ENCODE measurements at regions not wholly inside any gene's neighbourhood (a gene's known extent, or its start where the extent isn't known, plus 50 kb on each side); places are given as distances from the start of the nearest gene placed in this dataset.

DNA sequence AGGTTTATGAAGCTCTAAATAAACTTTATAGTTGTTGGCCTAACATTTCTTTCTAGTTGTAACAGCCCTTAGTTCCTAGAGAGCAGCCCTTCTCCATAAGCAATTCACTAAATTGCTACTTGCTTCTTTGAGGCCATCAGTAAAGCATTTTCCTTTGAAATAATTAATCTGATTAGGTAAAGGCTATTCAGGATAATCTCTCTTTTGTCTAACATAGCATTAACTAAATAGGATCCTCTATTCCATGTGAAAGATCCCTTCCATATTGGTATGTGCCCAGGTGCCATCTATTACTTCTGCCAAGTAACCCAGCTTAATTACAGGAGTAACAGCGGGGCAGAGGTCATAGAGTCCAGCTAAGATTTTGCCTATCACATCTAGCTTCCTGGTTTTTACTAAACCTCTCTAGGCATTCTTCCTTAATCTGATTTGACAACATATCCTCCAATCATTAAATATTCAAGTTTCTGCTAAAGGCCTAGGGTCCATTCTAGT, 1408.0 kb downstream of the PCDH18 start:
- no peak for DNase-seq (ENCODE audit: low read depth)

- DNase-seq (ENCODE audit: low read depth), result peak; percentile 22
Measured at GRCh38 chr4:136121426-136121825, 1410.9 kb downstream of the PCDH18 start.

DNA sequence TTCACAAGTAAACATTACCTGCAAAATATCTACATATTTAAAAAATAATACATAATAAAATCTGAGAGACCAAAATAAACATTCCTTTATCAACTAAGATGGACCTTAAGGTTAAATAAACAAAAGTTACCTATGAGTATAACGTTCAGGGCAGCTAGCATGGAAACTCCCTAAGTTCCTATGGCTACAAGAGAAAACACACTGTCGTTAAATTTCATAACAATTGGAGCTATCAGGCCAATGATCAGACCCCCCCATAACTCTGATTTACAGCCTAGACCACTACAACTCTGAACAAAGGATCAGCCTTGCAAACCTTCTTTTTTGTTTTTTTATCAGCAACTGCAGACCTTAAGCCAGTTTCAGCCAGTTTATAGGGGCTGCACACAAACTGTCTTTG, 1418.4 kb downstream of the PCDH18 start:
- DNase-seq (ENCODE audit: low read depth), result no peak

DNA sequence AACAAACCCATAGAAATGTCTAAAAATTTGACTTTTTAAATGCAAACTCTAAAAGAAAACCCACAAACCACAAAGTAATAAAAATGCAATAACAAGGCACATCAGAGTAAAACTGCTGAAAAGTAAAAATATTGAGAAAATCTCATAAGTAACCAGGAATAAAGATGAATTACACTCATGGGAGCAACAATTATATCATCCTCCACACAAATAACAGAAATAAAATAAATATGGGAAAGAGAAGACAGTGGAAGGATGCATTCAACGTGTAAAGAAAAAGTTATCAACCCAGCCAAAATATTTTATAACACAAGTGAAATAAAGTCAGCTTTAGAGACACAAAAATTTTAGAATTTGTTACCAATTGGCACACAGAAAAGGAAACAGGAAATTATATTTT, 1420.2 kb downstream of the PCDH18 start:
- no peak for DNase-seq (ENCODE audit: low read depth)

DNA sequence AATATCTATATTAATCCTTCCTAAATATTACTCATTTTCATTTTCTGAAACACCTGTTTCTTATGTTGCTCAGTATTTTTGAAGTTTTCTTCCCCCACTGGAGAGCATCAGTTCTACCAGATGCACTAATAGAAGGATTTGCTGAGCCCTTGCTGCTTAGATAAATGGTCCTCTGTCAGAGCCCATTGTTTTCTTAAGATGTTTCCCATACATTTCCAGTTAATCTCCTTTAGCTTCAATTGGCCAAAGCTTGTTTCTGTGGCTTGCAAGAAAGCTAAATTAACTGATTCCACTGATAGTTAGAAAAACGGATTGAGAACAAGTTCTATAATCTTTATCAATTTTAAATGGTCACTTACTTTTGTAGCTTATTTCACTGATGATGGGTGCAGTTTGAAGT, 1425.5 kb downstream of the PCDH18 start:
- DNase-seq (ENCODE audit: low read depth), result no peak

DNA sequence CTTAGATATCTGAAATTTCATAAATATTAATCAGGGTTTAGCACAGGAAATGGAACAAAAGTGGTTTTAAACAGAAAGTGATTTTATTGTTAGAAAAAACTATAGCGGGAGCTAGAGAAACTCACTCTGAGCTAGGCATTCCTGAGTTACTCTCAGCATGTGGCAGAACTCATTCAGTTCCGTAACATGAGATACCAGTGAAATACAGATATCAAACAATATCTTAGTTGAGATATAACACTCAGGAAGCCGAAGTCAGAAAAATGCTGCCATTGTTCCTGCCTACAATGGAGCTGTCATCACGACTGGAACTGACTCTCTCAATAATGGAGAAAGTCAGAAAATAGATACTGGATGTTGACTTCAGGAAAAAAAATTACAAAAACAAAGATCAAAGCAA, 1428.7 kb downstream of the PCDH18 start:
- DNase-seq (ENCODE audit: low read depth), result no peak

DNA sequence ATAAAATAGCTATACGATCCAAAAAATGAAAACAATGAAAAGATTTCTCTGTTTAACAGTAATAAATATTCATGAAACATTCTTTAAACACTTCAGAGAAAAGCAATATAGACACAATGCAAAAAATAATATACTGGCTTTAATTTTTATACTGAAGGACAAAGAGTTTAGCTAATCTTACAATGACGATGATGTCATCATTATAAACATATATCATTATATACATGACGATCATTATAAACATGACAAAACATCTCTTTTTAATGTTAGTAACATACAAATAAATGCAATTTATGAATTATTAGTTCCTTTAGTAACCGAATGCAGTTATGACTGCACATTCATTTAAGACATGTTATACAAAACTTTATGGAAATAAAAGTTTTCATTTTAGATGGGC, 1434.6 kb downstream of the PCDH18 start:
- DNase-seq (ENCODE audit: low read depth), result no peak

GRCh38 chr4:136088211-136088867, 1444.0 kb downstream of the PCDH18 start:
- DNase-seq (ENCODE audit: low read depth), result no peak

GRCh38 chr4:136078976-136079375, 1453.3 kb downstream of the PCDH18 start:
- peak; percentile 64 for DNase-seq (ENCODE audit: low read depth)

DNA sequence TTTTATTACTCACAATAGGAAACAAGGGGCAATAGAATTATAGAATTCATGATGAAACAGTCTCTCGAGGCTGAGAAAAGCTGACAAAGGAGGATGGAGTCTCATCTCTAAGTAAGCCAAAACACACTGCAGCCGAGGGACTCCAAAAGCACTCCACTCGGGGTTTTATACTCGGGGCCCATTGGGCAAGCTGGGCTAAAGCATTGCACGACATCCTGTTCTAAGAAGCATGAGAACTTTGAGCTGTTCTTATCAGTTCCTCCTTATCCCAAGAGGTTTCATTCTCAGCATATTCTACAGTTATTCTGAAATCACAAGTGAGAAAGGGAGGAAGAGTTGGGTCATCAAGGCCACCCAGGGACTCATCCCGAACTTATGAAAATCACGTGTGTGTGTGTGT, 1475.5 kb downstream of the PCDH18 start:
- DNase-seq (ENCODE audit: low read depth), result no peak

DNA sequence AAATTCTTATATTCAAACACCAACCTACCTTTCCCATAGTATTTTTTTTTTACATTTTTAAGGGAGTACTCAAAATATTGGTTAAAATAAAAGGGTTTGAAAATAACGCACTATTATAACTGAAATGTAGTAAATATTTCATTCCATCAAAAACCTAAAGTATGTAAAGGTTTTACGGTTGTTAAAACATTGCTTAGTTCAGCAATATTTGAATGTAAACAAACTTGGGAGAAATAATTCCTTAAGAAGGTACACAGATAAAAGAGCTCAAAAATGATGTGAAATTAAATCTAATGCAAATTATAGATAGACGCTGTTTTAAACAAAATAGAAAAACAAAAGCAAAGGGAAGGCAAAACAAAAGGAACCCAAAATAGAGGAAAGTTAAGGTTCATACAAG, 1476.9 kb downstream of the PCDH18 start:
- DNase-seq (ENCODE audit: low read depth), result no peak

DNA sequence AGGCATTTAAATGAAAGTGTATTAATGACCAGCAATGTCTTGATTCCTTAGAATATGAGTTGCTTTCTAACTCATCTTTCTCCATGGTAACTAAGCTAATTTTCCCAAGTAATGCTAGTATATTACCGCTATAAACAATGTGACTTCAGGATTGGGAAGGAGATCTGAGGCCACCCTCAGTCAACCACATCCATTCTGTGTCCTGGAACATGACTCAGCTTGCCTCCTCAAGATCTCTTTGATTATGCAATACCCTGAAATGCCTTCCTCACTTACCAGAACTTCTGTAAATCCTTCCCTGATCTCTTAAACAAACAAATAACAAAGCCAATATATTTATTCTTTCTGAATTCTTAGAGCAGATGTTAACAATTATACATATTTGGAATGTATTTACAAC, 1495.5 kb downstream of the PCDH18 start:
- peak; percentile 76 for DNase-seq (ENCODE audit: low read depth)

DNA sequence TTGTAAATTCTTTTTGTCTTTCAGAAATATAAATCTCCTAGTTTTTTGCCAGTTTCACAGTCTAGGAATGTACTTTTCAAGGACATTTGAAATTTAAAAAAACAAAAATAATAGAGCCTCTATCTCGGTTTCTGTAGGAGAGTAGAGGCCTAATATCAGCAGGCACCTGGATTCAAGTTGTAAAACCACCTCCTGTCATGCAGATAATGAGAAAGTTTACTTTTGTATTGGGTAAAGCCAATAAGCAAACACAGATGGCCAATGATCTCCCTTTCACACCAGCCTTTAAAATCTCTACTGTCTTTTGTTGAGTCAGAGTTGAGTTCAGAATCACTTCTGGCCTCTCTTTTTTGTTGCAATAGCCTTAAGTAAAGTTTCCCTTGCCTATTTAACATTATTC, 1499.9 kb downstream of the PCDH18 start:
- DNase-seq (ENCODE audit: low read depth), result no peak

DNA sequence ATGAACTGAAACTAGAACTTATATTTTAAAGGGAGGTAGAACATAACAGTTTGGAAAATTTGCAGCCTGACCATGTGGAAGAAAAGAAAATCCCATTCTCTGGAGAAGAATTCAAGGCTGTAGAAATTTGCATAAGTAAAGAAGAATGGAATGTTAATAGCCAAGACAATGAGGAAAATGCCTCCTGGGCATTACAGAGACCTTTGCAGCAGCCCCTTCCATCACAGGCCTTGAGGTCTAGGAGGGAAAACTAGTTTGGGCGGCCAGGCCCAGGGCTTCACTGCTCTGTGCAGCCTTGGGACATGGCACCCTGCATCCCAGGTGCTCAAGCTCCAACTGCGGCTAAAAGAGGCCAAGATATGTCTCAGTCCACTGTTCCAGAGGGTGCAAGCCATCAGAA, 1506.8 kb downstream of the PCDH18 start:
- no peak for DNase-seq (ENCODE audit: low read depth)

DNA sequence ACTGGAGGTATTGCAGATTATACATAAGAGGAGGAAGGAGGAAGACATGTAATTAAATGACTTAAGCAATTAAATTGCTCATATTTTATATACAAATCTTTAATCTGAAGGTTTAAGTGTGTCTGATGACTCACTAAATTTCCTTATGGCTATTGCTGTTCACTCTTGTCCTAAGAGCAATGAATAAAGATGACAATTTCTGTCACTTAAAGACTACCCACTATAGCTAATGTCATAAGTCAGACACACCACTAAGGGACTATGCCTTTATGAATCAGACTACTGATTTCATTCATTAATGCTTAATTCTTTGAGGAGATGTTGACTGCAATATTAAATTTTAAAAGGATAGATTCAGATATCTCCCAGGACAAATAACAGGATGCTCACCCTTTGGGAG, 1514.7 kb downstream of the PCDH18 start:
- DNase-seq (ENCODE audit: low read depth), result no peak

DNA sequence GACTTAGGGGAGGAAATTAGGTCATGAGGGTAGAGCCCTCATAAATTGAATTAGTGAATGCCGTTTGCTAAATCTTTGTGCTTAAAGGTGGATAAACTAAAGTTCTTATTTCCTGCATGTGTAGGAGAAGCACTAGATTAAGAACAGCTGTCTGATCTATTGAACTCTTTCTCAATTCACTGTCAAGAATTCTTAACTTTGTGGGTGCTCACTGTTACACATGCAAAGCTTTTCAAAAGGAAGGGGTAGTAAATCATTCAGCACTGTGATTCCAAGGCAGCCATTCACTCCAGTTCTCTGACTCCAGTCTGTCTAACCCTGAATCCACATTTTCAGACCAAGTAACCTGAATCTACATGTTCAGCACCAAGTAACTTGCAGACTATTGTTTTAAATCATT, 1520.1 kb downstream of the PCDH18 start:
- no peak for DNase-seq (ENCODE audit: low read depth)

DNA sequence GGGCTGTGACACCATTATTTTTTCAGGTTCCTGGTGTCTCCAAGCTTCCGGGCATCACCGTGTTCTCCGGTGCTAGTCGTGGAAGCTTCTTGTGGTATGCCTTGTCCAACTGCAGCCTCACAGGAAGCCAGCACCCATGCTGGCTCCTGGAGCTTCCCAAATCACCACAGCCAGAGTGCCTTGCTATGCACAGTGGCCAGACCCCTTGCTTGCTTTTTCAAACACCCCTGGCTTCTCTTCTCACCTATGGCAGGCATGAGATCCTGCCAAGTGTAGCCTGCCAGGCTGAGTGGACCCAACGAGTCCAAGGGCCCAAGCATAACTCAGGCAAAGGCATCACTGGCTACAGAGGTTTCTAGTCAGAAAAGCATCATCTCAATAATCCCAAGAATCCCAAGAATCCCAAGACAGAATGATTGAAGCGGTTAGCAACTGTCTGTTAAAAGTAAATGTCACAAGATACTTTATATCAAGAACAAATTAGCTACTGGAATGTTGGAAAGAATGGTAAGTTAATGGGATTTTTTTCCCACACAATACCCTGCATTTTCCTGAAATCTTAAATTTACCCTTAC, 1522.9 kb downstream of the PCDH18 start:
- no peak for DNase-seq (ENCODE audit: low read depth)

- no peak for DNase-seq (ENCODE audit: low read depth)
Measured at GRCh38 chr4:136007991-136008390, 1524.3 kb downstream of the PCDH18 start.

DNA sequence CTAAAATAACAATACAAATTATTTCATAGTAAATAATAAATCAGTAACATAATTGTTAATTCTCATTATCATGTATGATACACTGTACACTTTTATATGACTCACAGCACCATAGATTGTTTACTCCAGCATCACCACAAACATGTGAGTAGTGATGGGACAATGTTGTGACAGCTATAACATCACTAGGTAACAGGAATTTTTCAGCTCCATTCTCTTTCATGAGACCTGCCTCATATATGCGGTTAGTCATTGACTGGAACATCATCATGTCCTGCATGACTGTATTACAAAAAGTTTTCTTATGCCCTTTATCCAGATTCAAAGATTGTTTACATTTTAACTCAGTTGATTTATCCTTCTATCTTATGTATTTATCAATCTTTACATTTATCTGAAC, 1530.0 kb downstream of the PCDH18 start:
- DNase-seq (ENCODE audit: low read depth), result peak; percentile 31

GRCh38 chr4:136001791-136002190, 1530.5 kb downstream of the PCDH18 start:
- DNase-seq (ENCODE audit: low read depth), result no peak

DNA sequence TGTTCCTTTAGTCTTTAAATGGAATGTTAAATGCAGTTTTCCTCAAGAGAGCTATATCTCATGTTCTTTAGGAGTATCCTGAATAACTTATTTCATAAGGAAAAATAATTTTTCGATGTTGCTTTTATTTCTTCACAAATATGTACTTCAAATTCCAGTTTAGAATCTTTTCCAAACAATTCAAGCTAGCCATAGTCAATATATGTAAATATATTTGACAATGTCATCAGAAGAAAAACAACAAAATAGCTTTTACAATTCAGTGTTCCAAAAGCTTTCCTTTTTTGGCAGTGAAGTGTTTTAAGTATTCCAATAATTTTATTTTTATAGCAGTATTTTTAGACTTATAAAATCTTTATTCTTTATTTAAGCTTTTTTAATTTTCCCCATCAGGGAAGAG, 1532.0 kb downstream of the PCDH18 start:
- no peak for DNase-seq (ENCODE audit: low read depth)

- DNase-seq (ENCODE audit: low read depth), result no peak
Measured at GRCh38 chr4:135994360-135994759, 1537.9 kb downstream of the PCDH18 start.

DNA sequence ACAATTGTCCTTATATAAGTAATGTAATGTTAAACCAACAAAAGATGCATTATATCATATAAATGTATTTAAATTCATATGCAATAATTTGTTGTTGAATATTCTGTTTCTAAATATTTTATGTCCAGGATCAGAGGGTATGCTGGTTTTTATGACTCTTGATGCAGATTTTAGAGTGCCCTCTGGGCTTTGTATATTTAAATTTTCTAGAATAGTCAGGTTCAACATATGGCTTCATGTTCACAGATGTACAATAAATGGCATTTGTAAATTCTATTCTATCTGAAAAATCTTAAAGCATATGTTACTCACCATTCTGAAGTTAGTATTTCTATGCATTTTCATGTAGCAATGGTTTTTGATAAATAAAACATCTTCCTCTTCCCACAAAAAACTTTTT, 1555.4 kb downstream of the PCDH18 start:
- DNase-seq (ENCODE audit: low read depth), result no peak

DNA sequence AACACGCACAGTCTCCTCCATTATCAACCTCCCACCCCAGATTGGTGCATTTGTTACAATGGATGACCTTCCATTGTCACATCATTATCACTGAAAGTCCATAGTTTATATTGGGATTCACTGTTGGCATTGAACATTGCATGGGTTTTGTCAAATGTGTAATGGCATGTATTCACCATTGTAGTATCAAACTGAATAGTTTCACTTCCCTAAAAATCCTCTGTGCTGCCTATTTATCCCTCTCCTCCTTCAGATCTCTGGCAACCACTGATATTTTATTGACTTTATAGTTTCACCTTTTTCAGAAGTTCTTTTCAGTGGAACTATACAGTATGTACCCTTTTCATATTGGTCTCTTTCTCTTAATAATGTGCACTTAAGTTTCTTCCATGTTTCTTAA, 1565.4 kb downstream of the PCDH18 start:
- no peak for DNase-seq (ENCODE audit: low read depth)

All from HT1080 (cell line).